H1 (cell line): ENCODE measurements at regions not wholly inside any gene's neighbourhood (a gene's known extent, or its start where the extent isn't known, plus 50 kb on each side); places are given as distances from the start of the nearest gene placed in this dataset.

Experiments used
- BACH1 ChIP-seq: IDR thresholded peaks from 2 replicates; pipeline ENCODE4 v1.6.1; 2012; ENCODE audit warnings: low read length, improper control_type of control experiment
- BRCA1 ChIP-seq: IDR thresholded peaks from 2 replicates; pipeline ENCODE4 v1.6.1; 2012; ENCODE audit warnings: low read depth, low read length, improper control_type of control experiment
- EGR1 ChIP-seq: IDR thresholded peaks from 2 replicates; pipeline ENCODE4 v1.6.1; 2011; ENCODE audit warnings: low read depth, low read length, borderline replicate concordance
- FOSL1 ChIP-seq: IDR thresholded peaks from 2 replicates; pipeline ENCODE4 v1.6.1; 2011; ENCODE audit warnings: mild to moderate bottlenecking, low read depth, low read length, moderate library complexity; ENCODE audit not compliant: insufficient read depth
- JUND ChIP-seq: IDR thresholded peaks from 2 replicates; pipeline ENCODE4 v1.6.1; 2011; ENCODE audit warnings: mild to moderate bottlenecking, improper control_type of control experiment, low read length
- POLR2AphosphoS5 ChIP-seq: IDR thresholded peaks from 2 replicates; pipeline ENCODE4 v1.6.1; 2011; ENCODE audit warnings: low read depth, low read length
- SP1 ChIP-seq: IDR thresholded peaks from 2 replicates; pipeline ENCODE4 v1.6.1; 2011; ENCODE audit warnings: low read depth, low read length
- SRF ChIP-seq: IDR thresholded peaks from 2 replicates; pipeline ENCODE4 v1.6.1; 2011; ENCODE audit warnings: mild to moderate bottlenecking, low read depth, low read length, moderate library complexity
- SUZ12 ChIP-seq: fragments of 200-600 bp; sonication (generic); IDR thresholded peaks from 2 replicates; pipeline ENCODE4 v1.6.1; 2012; ENCODE audit warnings: mild to moderate bottlenecking, inconsistent platforms, low read length, moderate library complexity, mixed read lengths
- TAF1 ChIP-seq: IDR thresholded peaks from 2 replicates; pipeline ENCODE4 v1.6.1; 2011; ENCODE audit warnings: mild to moderate bottlenecking, low read depth, low read length
- TBP ChIP-seq: IDR thresholded peaks from 2 replicates; pipeline ENCODE4 v1.6.1; 2011; ENCODE audit warnings: low read depth, low read length, improper control_type of control experiment
- TF ChIP-seq, protein P1 (sequence below): fragments of 300-600 bp; sonication (generic); IDR thresholded peaks from 2 replicates; pipeline ENCODE4 v1.7.1; 2012; ENCODE audit warnings: low read length, moderate library complexity, mild to moderate bottlenecking, inconsistent platforms; ENCODE audit not compliant: insufficient replicate concordance
- TF ChIP-seq, protein P2 (sequence below): IDR thresholded peaks from 2 replicates; pipeline ENCODE4 v1.6.1; 2012; ENCODE audit warnings: inconsistent platforms

DNA sequence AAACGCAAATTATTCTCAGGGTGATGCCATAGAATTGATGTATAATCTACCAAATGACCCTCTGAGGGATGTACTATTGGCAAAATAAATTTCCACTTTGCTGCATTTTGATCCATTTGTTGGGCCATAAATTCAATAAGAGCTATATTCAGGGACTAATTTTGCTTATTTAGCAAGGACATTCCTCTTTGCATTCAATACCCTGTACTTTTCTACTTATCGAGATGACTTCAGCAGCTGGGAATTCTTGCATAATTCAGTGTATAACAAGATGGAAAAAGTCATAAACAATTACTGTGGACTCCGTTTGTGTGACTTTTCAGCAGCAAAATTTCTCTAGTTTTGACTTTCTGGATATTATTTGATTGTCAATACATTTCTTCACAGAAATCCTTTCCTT, 744.7 kb upstream of the CCDC179 start (continued):
- TF ChIP-seq, protein P1, sequence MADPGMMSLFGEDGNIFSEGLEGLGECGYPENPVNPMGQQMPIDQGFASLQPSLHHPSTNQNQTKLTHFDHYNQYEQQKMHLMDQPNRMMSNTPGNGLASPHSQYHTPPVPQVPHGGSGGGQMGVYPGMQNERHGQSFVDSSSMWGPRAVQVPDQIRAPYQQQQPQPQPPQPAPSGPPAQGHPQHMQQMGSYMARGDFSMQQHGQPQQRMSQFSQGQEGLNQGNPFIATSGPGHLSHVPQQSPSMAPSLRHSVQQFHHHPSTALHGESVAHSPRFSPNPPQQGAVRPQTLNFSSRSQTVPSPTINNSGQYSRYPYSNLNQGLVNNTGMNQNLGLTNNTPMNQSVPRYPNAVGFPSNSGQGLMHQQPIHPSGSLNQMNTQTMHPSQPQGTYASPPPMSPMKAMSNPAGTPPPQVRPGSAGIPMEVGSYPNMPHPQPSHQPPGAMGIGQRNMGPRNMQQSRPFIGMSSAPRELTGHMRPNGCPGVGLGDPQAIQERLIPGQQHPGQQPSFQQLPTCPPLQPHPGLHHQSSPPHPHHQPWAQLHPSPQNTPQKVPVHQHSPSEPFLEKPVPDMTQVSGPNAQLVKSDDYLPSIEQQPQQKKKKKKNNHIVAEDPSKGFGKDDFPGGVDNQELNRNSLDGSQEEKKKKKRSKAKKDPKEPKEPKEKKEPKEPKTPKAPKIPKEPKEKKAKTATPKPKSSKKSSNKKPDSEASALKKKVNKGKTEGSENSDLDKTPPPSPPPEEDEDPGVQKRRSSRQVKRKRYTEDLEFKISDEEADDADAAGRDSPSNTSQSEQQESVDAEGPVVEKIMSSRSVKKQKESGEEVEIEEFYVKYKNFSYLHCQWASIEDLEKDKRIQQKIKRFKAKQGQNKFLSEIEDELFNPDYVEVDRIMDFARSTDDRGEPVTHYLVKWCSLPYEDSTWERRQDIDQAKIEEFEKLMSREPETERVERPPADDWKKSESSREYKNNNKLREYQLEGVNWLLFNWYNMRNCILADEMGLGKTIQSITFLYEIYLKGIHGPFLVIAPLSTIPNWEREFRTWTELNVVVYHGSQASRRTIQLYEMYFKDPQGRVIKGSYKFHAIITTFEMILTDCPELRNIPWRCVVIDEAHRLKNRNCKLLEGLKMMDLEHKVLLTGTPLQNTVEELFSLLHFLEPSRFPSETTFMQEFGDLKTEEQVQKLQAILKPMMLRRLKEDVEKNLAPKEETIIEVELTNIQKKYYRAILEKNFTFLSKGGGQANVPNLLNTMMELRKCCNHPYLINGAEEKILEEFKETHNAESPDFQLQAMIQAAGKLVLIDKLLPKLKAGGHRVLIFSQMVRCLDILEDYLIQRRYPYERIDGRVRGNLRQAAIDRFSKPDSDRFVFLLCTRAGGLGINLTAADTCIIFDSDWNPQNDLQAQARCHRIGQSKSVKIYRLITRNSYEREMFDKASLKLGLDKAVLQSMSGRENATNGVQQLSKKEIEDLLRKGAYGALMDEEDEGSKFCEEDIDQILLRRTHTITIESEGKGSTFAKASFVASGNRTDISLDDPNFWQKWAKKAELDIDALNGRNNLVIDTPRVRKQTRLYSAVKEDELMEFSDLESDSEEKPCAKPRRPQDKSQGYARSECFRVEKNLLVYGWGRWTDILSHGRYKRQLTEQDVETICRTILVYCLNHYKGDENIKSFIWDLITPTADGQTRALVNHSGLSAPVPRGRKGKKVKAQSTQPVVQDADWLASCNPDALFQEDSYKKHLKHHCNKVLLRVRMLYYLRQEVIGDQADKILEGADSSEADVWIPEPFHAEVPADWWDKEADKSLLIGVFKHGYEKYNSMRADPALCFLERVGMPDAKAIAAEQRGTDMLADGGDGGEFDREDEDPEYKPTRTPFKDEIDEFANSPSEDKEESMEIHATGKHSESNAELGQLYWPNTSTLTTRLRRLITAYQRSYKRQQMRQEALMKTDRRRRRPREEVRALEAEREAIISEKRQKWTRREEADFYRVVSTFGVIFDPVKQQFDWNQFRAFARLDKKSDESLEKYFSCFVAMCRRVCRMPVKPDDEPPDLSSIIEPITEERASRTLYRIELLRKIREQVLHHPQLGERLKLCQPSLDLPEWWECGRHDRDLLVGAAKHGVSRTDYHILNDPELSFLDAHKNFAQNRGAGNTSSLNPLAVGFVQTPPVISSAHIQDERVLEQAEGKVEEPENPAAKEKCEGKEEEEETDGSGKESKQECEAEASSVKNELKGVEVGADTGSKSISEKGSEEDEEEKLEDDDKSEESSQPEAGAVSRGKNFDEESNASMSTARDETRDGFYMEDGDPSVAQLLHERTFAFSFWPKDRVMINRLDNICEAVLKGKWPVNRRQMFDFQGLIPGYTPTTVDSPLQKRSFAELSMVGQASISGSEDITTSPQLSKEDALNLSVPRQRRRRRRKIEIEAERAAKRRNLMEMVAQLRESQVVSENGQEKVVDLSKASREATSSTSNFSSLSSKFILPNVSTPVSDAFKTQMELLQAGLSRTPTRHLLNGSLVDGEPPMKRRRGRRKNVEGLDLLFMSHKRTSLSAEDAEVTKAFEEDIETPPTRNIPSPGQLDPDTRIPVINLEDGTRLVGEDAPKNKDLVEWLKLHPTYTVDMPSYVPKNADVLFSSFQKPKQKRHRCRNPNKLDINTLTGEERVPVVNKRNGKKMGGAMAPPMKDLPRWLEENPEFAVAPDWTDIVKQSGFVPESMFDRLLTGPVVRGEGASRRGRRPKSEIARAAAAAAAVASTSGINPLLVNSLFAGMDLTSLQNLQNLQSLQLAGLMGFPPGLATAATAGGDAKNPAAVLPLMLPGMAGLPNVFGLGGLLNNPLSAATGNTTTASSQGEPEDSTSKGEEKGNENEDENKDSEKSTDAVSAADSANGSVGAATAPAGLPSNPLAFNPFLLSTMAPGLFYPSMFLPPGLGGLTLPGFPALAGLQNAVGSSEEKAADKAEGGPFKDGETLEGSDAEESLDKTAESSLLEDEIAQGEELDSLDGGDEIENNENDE = no peak
- TF ChIP-seq FOSL1 (no peak), JUND (no peak), TBP (no peak), SUZ12 (no peak), BRCA1 (no peak), POLR2AphosphoS5 (no peak), SP1 (no peak), EGR1 (no peak), TAF1 (no peak), SRF (no peak), BACH1 (no peak)
- TF ChIP-seq, protein P2, sequence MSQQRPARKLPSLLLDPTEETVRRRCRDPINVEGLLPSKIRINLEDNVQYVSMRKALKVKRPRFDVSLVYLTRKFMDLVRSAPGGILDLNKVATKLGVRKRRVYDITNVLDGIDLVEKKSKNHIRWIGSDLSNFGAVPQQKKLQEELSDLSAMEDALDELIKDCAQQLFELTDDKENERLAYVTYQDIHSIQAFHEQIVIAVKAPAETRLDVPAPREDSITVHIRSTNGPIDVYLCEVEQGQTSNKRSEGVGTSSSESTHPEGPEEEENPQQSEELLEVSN = no peak
